Stimulated activated CD4-positive, alpha-beta T cell treated with anti-CD3 and anti-CD28 coated beads, Interleukin-1b, Interleukin-23, amount 100 ng/mL, for 1 hour (primary cell): ENCODE measurements at regions not wholly inside any gene's neighbourhood (a gene's known extent, or its start where the extent isn't known, plus 50 kb on each side); places are given as distances from the start of the nearest gene placed in this dataset.

Experiments used
- DNase-seq, 2 donors: peaks; one replicate each; pipeline ENCODE4 v3.0.0-alpha.2; 2020; ENCODE audit warnings: low read depth in 2 of 2

DNA sequence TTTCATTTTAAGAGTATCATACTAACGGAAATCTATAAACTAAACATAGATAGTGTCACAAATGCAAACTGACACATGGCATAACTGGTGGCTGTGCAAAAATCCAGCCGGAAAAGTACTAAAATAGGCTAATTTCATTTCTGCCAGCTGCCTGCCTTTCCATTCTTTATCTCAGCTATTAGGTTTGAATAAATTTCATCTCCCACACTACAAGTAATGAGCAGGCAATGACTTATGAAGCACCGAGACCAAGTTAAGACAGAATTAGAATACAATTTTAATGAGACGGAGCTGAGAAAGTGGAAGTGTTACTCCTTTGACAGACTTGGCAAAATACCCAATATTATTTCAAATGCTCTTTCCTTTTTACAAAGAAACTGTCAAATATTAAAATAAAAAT, 258.8 kb upstream of the ZNF608 start:
- DNase-seq: no peak

DNA sequence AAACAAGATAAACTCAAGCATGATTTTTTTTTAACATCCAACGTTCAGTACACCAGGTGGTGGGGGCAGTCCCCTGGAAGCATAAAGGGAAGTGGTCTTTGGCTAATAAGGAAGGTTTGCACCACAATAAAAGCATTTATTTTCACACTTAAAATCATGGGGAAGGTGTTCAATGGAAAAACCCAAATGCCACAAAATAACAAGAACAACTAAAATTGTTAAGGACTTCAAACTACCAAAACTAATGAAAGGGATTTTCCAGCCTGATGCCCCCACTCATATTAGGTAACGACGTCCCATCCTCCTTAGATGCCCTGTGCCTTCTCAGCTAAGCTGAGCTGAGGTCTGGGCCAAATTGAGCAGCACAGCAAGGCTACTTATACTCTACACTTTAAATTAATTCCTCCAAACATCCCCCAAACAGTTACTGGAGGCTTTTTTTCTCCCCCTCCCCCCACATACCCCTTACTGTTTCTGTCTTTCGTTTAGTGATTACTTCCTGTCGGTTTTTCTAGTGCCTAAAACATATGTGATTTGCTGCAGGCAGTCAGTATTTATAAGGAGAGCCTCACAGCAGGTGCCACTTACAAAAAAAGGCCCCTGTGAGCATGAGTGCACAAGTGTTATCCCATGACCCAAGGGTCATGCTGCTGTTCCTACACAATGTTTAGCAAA, 259.7 kb upstream of the ZNF608 start:
- DNase-seq: no peak

DNA sequence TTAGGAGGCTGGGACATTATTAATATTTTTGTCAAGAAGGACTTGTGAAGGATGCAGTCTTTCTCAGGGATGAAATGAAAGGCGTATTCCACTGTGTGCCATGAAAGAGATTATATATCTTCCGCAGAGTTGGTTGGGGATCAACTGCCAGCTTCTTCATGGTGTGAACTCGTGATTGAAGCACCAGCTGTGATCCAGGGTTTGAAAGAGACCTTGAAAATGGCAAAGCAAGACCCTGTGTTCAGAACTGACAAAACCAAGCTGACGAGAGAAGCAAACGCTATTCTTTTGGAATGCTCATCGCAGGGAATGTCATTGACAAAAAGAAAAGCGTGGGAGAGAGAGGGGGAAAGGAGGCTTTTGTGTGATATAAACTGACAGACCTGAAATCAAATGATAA, 263.9 kb upstream of the ZNF608 start:
- no peak for DNase-seq

DNA sequence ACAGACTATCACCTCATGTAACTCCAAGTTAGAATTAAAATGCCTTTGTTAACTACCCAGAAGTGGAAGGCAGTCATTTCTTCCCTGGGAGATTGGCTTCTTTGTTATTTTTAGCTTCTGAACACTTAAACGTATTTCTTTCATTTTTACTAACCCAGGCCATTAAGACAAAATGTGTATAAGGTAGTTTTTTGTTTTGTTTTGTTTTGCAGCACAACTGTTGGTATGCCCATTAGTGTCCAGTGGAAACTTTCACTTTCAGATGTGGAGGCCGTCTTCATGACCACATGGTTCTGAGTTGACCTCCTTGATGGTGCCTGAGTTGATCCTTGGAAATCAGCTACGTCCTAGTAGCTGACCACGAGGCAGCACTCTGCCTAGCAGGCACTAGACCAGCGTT, 264.6 kb upstream of the ZNF608 start:
- no peak for DNase-seq

DNA sequence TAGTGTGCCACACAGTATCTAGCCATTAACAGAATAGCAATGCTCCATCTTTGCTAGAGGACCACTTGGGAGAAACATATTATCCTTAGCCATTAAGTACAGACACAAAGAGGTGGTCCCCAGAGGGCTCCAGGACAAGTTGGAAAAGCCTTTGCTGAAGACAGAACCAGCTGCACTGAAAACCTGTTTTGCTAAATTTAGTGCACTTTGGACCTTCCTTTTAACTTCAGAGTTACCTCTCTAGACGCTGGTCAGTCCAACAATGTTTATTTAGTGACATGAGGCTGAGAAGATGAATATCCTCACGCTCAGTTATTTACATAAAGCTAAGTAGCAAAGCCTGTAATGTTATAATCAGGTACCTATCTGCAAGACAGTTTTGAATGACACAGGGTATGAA, 265.0 kb upstream of the ZNF608 start:
- no peak for DNase-seq

DNA sequence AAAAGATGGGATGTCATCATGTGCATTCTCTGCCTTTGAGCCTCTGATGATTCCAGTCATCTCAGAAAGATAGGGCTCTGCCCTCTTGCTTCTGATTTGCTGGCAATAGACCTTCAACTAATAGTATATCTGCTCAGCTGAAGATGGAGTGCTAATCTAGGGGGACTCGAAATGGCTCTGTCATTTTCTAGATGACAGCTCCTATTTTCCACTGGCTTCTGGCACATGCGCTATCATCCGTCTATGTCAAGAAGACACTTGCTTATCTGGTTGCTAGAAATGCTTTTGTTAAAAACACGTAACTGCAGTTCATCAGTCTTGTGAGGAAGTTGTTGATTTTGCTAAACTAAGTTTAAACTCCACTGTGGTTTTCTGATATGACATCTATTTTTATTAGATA, 265.5 kb upstream of the ZNF608 start:
- no peak for DNase-seq

DNA sequence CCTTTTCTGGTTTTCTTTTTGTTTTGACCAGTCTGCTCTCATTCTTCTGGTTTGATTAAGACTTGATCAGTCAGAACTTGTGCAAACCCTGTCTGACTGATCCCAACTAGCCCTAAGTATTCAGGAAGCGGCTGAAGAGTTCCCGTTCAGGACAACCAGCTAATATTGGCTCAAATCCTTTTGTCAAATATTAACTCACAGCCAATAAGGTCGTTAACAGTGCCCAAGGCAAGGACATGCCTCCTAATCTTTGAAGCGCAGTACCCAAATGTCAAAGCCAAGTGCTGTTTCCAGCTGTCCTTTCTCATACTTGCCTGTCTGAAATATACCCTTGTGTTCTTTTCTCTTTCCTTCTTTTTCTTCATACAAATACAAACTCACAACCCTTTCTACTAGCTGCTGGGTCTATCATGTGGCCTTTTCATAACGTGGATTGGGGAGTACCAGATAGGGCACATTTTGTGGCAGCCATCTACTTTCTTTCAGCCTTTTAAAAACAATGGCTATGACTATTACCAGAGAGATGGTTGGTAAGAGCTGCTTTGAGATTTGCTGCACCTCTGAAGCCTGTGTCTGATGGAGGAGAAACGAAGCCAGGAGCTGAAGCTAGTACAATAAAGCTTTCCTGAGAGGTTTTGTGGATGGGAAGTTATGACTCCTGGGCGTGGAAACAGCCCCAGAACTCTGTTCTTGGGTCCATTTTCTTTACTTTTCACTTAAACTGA, 266.4 kb upstream of the ZNF608 start:
- no peak for DNase-seq

DNA sequence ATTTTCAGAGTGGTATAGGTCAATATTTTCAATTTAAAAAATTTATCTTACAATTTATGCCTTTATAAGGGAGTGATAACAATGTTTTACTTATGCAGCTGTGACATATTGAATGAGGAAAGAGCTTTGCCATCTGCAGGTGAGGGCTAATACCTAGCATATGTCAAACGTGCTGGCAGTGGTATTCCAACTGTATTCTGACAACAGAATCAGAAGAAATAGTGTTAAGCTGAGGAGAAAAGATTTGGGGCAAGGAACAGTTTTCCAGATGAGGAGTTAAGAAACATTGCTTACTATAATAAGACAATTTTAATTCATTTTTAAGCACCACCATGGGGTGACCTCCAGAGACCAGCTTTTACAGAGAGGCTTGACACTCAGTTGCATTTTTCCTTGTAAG, 267.8 kb upstream of the ZNF608 start:
- DNase-seq: no peak

DNA sequence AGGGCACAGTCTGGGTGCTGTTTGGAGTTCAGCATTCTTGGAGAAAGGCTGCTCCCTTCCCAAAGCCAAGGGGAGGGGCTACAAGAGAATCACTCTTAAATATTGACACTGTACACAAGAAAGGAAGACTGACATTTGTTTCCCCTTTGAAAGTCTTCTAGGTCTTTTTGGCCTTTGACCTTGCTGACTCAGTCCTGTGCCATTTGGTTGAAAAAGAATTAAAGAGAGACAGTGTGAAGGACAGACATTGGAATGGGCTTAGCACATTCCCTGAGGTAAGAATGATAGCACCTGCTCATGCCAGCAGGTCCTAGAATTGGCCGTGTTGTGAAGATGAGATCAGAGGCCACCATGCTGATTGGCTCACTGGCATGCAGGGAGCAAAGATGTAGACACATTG, 271.4 kb upstream of the ZNF608 start:
- DNase-seq: no peak

DNA sequence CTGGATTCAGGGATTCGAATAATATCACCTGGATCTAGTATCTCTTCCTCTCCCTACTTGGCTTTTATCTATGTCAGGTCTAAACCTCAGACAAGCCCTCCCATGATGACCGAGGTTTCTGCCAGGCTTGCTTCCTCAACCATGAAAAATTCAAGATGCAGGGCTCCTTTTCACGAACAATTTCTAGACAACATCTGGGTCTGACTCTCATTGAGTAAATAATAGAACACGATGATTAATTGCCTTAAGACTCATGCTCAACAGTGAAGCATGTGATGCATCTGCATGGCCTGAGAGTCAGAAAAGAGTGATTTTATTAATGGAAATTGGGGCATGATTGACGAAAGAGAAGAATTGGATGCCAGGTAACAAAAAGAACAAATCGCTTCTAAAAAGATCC, 277.2 kb upstream of the ZNF608 start:
- DNase-seq: no peak

DNA sequence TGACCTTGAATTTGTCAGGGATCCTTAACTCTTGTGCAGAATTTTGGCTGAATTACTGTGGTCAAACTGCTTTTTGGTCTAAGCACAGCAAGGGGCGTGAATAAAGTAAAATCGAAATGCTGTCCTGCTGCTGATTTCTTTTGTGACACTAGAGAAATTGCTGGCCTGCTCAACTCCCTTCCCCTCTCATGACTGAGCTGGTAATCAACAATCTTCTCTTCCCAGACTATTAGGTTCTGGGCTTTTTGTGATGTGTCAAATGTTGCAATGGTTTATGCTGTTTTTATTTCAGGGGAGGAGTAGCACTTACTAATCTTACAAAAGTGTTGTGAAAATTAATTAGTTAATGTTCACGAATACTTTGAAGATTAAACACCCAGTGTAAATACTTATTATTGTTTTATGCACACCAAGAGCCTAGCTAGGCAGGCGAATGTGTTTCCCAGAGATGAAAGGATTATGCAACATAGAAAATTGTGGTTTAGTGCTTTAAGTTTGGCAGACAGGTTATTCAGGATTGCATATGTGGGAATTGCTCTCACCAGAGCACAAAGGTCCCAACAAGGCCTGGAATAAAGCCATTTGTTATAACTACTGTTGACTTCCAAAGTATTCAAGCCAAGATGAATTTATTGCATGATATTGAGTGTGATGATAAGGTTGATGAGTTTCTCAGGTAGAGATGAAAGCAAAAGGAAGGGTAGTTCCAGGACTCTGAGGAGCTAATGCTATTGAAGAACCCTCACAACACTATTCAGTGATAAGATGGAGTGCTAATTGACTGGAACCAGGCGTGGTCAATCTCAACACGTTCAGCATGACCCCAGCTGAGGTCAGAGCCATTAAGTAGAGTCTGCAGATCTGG, 280.7 kb upstream of the ZNF608 start:
- DNase-seq: no peak

DNA sequence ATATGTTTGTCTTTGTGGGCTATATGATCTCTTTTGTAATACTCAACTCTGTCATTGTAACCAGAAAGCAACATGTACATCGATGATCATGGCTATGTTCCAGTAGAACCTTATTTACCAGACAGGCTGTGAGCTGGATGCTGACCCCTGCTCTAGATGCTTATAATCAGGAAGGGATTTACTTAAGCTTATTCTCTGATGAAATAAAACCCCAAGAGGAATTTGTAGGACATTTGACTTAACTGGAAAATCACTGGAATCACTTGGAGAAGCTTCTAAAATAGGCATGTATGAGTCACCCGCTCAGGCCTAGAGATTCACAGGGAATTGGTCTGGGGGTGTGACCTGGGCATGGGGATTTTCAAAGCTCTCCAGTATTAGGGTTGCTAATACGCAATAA, 285.8 kb upstream of the ZNF608 start:
- no peak for DNase-seq

DNA sequence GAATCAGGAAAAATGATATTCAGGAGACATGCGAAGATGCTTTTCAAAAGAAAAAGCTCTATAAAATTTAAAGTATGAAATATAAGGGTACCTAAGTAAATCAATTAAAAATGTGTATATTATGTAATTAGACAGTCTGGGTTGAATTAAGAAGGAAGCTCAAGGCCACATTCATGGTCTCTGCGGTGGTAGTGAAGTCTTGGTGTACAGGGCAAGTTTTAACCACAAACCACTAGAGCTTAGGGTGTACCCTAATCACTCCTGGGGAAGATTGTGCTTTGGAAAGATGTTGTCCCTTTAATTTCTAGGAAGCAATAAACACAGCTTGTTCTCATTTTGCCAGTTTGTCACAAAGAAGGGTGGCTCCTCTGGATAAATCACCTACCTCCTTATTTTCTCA, 287.2 kb upstream of the ZNF608 start:
- no peak for DNase-seq

DNA sequence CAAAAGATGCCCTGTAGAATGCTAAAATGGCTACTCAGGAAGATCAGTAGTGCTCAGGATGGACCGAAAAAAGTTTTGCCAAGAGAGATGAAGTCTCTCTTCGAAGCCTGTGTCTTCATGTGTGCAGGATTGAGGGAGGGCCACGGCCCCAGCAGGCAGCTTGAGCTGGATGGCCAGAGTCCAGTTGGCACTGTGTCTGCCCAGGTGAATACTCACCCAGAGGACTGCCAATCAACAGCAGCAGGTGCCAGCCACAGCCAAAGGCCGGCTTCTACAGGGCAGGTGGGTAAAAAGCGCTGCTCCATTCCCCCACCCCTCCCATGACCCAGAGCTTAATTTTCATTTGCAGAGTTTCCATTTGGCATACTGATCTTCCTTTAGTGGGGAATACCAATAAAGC, 287.9 kb upstream of the ZNF608 start:
- no peak for DNase-seq

DNA sequence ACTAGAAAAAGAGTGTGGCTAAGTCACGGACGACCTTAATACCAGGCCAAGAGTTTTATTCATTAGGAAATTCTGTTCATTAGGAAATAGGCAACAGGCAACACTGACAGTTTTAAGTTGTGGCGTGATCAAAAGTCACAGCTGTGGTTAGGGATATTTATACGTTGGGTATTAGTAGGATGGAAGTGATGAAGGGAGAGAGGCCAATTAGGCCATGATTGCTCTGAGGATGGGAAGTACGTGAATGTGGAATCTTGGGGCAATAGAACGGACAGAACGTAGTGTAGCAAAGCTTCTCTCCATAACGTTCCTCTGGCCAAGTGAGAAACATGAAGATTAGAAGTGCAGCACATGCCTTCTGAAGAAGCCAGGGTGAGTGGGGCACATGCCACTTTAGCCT, 290.1 kb upstream of the ZNF608 start:
- DNase-seq: no peak

DNA sequence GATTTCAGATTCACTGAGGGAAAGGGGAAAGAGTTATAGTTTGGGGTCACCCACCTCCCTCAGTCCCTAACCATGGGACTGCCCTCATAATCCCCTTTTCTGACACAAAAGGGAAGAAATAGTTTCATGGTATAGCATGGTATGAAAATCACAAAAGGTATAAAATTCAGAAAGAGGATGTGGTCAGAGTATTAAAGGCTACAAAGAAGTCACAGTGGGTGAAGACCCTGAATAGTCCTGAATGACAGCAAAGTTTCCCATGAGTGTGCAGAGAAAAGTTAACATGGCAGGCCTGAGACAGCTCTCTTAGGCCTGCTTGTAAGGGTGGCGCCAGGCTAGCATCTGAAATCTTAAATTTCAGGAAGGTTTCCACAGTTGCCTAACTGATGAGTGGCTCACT, 290.6 kb upstream of the ZNF608 start:
- no peak for DNase-seq

DNA sequence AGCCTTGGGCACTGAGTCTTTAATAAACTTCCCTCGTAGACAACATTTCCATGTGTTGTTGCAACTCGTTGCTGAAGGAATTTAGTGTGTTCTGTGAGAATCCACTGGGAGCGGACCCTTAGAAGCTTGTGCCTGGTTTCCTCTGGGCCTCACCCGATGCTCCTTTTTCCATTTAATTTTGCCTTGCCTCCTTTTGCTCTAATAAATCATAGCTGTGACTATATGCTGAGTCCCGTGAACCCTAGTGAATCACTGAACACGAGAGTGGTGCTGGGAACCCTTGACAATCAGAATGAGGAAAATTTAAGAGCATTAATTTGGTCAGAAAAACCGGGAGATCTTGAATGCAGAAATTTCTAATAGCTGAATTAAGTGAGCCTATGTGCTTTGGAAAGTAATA, 291.1 kb upstream of the ZNF608 start:
- no peak for DNase-seq

DNA sequence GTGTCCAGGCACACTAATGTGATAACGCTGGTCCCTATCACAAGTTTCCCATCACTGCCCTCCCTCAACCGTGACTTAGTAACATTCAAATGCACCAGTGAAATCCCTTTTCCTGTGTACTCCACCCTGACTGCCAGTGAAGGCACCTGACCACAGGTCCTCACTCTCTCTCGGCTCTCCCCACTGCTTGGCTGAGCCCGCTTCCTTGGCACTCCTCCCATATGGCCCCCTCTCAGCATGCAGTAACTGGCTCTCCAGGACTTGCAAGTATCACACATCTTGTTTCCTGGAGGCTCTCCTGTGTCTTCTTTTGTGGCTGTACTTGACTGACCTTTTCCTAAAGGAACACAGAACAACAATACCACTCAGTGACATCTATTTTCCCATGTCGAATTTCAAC, 292.0 kb upstream of the ZNF608 start:
- no peak for DNase-seq

DNA sequence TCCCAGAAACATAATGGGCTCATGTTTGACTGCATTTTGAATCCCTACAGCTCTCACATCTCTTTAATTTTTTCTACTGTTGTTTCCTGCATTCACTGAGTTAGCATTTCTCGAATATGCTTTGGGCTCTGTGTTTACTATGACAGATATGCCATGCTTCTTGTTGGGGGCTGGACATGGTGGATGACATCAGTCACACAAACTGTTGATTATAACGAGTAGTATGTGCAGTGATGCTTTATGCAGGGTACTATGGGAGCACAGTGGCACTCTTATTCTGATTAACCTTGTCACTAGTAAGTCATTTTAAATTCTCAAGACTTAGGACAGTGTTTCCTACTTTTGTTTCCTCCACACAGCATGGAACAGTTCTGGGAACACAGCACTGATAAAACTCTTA, 295.4 kb upstream of the ZNF608 start:
- no peak for DNase-seq

DNA sequence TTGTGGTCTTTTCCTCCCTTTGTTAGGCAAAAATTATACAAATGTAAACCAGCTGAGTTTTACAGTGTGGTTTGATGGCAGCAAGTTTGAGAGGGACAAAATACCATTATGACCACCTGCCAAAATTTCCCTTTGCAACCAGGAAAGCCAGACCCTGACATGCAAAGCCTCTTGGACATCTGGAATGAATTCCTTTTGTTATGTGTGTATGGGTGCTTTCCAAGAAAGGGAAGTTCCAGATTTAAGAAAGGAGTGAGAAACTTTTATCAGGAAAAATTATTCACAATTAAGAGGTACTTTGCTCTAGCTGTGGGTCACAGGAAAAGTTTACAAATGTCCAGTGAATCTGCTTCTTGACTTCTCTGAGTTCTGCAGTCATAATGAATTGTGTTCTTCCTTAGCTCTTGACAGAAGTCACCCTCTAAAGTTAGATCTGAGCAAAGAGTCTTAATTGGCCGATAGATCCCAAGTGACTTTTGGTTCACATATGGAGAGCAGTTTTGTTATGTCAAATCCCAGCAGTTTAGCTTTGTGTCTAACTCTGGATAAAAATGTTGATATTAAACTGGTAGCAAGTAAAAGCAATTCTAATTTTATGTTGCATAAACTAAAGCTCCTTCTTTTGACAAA, 295.9 kb upstream of the ZNF608 start:
- DNase-seq: no peak

DNA sequence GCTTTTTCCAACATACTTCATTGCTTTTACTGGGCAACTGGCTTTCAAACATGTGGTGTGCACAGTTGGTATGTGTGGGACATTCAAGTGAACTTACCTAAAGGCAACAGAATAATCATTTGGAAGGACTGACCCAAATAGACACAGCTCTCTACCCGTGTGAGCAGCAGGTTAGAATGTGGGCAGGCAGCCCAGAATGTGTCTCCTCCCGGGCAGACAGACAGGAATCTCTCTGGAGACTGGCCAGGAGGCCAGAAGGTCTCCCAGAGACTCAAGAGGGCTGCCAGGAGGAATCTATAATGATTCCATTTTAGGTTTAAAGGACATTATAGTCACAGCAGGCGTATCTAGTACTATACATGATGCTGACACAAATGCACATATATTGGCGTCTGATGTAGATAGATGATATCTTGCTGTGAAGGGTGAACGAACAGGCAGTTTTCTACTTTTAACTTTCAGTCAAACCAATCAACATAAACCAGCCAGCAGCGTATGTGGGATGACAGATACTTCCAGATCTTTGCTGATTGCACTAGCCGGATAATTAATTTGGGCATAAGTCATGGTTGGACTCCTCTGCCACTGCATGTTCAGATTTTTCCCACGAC, 297.4 kb upstream of the ZNF608 start:
- no peak for DNase-seq
